ENCODE measurements at regions not wholly inside any gene's neighbourhood (a gene's known extent, or its start where the extent isn't known, plus 50 kb on each side); places are given as distances from the start of the nearest gene placed in this dataset.

DNA sequence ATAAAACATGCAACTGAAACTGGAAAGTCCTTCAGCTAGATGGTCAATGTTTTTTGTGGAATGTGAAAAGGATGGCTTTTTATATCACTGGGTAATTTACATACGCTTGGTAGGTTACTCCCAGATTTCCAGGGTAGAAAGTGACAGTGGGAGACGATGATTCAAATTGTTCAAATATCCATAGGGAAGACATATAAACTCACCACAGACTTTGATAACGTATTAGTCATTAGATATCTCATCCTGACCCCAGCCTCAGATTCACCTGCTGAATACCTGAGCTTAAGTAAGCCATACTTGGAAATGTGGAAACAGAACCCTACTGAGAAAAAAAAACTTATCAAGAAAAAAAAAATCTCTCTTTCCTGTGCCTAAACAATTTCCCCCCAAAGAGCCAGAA is 169.4 kb downstream of the ZNF674 start:
- DNase-seq (ENCODE audit: low spot score): no peak
- TF ChIP-seq, protein P1, sequence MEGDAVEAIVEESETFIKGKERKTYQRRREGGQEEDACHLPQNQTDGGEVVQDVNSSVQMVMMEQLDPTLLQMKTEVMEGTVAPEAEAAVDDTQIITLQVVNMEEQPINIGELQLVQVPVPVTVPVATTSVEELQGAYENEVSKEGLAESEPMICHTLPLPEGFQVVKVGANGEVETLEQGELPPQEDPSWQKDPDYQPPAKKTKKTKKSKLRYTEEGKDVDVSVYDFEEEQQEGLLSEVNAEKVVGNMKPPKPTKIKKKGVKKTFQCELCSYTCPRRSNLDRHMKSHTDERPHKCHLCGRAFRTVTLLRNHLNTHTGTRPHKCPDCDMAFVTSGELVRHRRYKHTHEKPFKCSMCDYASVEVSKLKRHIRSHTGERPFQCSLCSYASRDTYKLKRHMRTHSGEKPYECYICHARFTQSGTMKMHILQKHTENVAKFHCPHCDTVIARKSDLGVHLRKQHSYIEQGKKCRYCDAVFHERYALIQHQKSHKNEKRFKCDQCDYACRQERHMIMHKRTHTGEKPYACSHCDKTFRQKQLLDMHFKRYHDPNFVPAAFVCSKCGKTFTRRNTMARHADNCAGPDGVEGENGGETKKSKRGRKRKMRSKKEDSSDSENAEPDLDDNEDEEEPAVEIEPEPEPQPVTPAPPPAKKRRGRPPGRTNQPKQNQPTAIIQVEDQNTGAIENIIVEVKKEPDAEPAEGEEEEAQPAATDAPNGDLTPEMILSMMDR (IDR thresholded peaks at IDR 0.05; ENCODE audit: extremely low read depth, insufficient read depth, missing control alignments): no peak
- in situ Hi-C loops (cut with MboI; ENCODE audit: low pct_unique_long_range_greater_than_20kb, low sequenced_read_pairs, unreplicated experiment): no loop called here

DNA sequence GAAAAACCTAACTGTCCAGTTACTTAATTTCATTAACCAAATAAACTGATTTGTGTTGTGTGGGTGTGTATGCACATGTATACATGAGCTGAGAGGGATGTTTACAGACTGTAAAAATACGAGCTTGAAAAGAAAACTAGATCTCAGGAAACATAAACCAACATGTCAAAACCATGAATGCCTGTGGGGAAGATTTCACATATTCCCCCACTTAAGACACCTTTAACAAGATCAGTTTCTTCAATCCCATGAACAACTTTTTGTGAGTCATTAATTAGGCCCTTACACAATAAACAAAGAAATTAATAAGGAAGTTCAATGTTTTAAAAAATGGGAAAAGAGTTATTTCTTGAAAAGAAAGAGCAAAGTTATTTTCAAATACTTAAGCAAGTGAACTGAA is 170.8 kb downstream of the ZNF674 start:
- no peak for DNase-seq (ENCODE audit: low spot score)
- TF ChIP-seq, protein P1 (IDR thresholded peaks at IDR 0.05; ENCODE audit: extremely low read depth, insufficient read depth, missing control alignments): no peak
- in situ Hi-C loops (cut with MboI; ENCODE audit: low pct_unique_long_range_greater_than_20kb, low sequenced_read_pairs, unreplicated experiment): no loop called here

DNA sequence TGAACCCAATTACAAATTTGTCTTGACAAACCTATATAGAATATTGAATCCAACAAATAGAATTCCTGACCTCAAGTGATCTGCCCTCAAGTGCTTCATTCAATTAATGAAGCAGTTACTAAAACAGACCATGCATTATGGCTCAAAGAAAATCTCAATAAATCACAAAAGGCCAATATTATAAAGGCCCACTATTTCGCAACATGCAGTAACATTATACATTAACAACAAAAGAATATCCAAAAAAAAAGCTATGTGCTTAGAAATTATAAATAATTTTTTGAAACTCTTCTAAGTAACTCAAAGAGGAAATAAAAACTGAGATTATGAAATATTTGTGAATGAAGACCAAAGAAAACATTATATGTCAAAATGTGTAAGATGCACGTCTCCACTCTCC is 177.7 kb downstream of the ZNF674 start:
- TF ChIP-seq, protein P1 (IDR thresholded peaks at IDR 0.05; ENCODE audit: extremely low read depth, insufficient read depth, missing control alignments): no peak
- DNase-seq (ENCODE audit: low spot score): no peak

DNA sequence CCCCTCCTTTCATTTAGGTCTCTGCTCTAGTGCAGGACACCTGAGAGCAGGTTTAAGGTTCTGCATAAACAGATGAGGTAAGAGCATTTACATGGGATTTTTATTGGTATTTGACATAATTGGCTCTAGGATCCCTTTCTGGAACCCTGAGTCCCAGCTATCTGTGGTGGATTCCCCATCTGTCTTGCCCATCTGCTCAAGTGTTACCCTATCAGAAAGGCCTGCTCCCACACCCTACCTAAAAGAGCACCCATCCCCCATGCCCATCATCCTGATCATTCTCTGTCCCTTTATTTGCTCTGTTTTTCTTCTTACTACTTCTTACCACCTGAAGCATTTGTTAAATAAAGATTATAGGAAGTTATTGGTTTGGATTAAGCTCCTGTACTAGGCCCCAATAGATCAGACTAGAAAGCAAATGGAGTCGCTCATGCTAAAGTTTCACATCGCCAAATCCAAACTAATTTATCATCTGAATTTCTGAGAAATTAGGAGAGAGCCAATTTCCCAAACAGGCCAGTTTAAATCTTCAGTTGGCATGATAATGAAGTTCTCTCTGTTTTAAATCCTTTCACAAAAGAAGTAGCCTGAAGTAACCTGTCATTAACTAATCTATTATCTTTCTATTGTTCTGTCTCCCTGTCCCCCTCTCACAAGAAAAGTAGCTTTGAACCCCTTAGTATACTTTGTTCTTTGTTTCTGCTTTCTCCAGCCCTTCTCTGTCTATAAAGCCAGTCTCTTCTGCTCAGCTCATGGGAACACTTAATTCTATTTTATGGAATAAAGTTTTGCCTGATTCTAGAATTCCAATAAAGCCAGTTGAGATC is 178.6 kb downstream of the ZNF674 start:
- in situ Hi-C loops (cut with MboI; ENCODE audit: low pct_unique_long_range_greater_than_20kb, low sequenced_read_pairs, unreplicated experiment): no loop called here
- TF ChIP-seq, protein P1 (IDR thresholded peaks at IDR 0.05; ENCODE audit: extremely low read depth, insufficient read depth, missing control alignments): no peak
- DNase-seq (ENCODE audit: low spot score): no peak

More for the DNA sequence above, 177.7 kb downstream of the ZNF674 start:
- in situ Hi-C loops (cut with MboI; ENCODE audit: low pct_unique_long_range_greater_than_20kb, low sequenced_read_pairs, unreplicated experiment): no loop called here

DNA sequence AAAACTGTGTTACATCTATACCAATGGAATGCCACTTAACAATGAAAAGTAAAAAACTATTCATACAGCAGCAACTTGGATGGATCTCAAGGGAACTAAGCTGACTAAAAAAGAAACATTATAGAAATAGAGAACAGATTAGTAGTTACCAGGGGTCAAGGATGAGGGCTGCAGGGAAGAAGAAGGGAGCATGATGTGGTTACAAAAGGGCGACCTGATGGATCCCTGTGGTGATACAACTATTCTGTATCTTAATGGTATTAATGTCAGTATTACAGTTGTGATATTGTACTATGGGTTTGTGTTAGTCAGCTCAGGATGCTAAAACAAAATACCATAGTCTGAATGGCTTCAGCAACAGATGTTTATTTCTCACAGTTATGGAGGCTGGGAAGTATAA is 190.7 kb downstream of the ZNF674 start:
- in situ Hi-C loops (cut with MboI; ENCODE audit: low pct_unique_long_range_greater_than_20kb, low sequenced_read_pairs, unreplicated experiment): no loop called here
- no peak for DNase-seq (ENCODE audit: low spot score)
- TF ChIP-seq, protein P1 (IDR thresholded peaks at IDR 0.05; ENCODE audit: extremely low read depth, insufficient read depth, missing control alignments): no peak

DNA sequence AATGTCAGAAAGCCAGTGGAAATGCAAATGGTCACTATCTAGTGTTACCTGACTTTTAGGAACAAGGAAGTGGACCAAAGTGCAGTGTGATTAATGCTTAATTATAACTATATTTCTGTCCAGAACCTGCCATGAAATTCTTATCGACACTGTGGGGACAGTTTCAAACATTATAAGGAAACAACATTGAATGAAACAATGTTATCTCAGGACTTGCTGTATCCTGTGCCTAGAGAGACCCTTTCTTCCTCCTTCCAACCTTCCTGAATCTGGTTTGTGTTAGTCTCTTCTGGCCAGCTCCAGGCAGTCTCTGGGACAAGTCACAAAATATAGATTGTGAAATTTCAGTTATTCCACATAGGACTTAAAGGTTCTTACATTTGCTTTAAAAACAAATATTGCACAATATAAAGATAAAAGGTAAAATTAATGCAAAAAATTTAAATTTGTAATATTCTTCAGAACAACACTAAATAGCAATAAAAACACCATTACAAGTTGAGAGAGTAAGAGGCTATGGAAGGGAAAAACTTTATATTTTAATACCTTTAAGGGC is 203.4 kb downstream of the ZNF674 start:
- in situ Hi-C loops (cut with MboI; ENCODE audit: low pct_unique_long_range_greater_than_20kb, low sequenced_read_pairs, unreplicated experiment): no loop called here
- no peak for DNase-seq (ENCODE audit: low spot score)
- TF ChIP-seq, protein P1 (IDR thresholded peaks at IDR 0.05; ENCODE audit: extremely low read depth, insufficient read depth, missing control alignments): no peak
